Activated CD8-positive, alpha-beta memory T cell treated with anti-CD3 and anti-CD28 coated beads for 24 hours (primary cell): ENCODE measurements at regions not wholly inside any gene's neighbourhood (a gene's known extent, or its start where the extent isn't known, plus 50 kb on each side); places are given as distances from the start of the nearest gene placed in this dataset.

Experiments
- DNase-seq: peaks from one replicate; pipeline ENCODE4 v3.0.0-alpha.2; 2020

- DNase-seq = no peak
These were observed 58.3 kb upstream of the TNP1 start for GRCh38 chr2:216918088-216918680.

GRCh38 chr2:216916956-216917650 lies 57.2 kb upstream of the TNP1 start:
- no peak for DNase-seq

- no peak for DNase-seq
These were observed 55.8 kb upstream of the TNP1 start for GRCh38 chr2:216915557-216916150.

- DNase-seq = no peak
These were observed 54.6 kb upstream of the TNP1 start for GRCh38 chr2:216914491-216914890.

GRCh38 chr2:216911886-216912285 lies 52.0 kb upstream of the TNP1 start:
- DNase-seq = no peak

GRCh38 chr2:216911008-216911407 lies 51.1 kb upstream of the TNP1 start:
- no peak for DNase-seq

GRCh38 chr2:216909541-216910210 lies 49.8 kb upstream of the TNP1 start:
- DNase-seq = no peak
